ENCODE measurements at regions not wholly inside any gene's neighbourhood (a gene's known extent, or its start where the extent isn't known, plus 50 kb on each side); places are given as distances from the start of the nearest gene placed in this dataset.

DNA sequence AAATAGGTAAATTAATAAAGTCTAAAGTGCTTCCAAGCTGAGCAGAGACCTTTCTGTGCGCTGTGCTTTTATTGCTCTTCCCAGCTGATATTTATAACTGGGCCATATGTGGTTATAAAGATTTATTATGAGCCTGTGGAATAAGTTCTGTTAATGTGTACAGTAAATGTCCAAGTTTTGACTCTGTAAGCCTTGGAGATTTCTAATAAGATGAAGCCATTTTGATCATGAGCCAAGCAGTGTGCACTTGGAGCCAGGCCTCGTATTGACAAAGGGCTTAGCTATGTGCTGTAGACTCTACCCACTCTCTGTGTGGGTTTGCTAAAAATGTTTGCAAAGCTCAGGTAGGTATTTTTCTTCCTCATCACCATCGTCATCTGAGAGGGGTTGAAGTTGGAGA, 361.1 kb downstream of the FOXA2 start:
- no peak overlapping the region for H2AFZ ChIP-seq (ENCODE audit: insufficient read depth, low read depth, low read length, poor library complexity, severe bottlenecking)
- H3K4me2 ChIP-seq (replicated peaks; ENCODE audit: extremely low read depth, low read length, poor library complexity, severe bottlenecking) = no peak overlapping the region
- Mint-ChIP-seq H3K9me3 (peaks cover 0 to 2% (median 0%) of the 10 kb centered on the region in 7 donors), H3K4me1 (no peaks in the 10 kb centered on the region), H3K27me3 (ENCODE audit: low read depth in 3 of 3) (peaks cover 3 to 5% (median 4%) of the 10 kb centered on the region in 3 donors), H3K27ac (no peak overlapping the region), H3K4me3 (no peak overlapping the region), H3K36me3 (no peaks in the 10 kb centered on the region)
- no peak overlapping the region for H3K9ac ChIP-seq (ENCODE audit: insufficient read depth, low read length, poor library complexity, severe bottlenecking)
- 88% methylated on average over 1 of the region's 3 CpGs for WGBS (ENCODE audit: insufficient coverage)
- intact Hi-C loops (cut with micrococcal nuclease) = no loop called here
- no peaks in the 10 kb centered on the region for H3K9me3 ChIP-seq (replicated peaks in 1 of 2; ENCODE audit: control insufficient read depth in 1 of 2, insufficient read depth in 1 of 2, low read length in 2 of 2)
- no peak overlapping the region for H3K4me3 ChIP-seq (replicated peaks in 1 of 3; ENCODE audit: low read depth in 2 of 3, low read length in 3 of 3)
- no peaks in the 10 kb centered on the region for H4K20me1 ChIP-seq (ENCODE audit: insufficient read depth, low read length)
- no peaks in the 10 kb centered on the region for H3K36me3 ChIP-seq (replicated peaks in 1 of 2; ENCODE audit: control insufficient read depth in 1 of 2, insufficient read depth in 2 of 2, low read length in 2 of 2)
- H3K4me1 ChIP-seq (ENCODE audit: control insufficient read depth in 1 of 2, insufficient read depth in 2 of 2, low read length in 2 of 2) = no peaks in the 10 kb centered on the region
- TF ChIP-seq, protein P1, sequence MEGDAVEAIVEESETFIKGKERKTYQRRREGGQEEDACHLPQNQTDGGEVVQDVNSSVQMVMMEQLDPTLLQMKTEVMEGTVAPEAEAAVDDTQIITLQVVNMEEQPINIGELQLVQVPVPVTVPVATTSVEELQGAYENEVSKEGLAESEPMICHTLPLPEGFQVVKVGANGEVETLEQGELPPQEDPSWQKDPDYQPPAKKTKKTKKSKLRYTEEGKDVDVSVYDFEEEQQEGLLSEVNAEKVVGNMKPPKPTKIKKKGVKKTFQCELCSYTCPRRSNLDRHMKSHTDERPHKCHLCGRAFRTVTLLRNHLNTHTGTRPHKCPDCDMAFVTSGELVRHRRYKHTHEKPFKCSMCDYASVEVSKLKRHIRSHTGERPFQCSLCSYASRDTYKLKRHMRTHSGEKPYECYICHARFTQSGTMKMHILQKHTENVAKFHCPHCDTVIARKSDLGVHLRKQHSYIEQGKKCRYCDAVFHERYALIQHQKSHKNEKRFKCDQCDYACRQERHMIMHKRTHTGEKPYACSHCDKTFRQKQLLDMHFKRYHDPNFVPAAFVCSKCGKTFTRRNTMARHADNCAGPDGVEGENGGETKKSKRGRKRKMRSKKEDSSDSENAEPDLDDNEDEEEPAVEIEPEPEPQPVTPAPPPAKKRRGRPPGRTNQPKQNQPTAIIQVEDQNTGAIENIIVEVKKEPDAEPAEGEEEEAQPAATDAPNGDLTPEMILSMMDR (IDR thresholded peaks at IDR 0.05) = no peak
- DNase-seq = no peak
- no peak overlapping the region for H3K27ac ChIP-seq (ENCODE audit: low read depth in 1 of 2, low read length in 2 of 2)
- H3K79me2 ChIP-seq (ENCODE audit: insufficient read depth, low read length) = no peaks in the 10 kb centered on the region
- no peaks in the 10 kb centered on the region for H3K27me3 ChIP-seq (ENCODE audit: control insufficient read depth in 2 of 2, insufficient read depth in 2 of 2, low read length in 2 of 2)

DNA sequence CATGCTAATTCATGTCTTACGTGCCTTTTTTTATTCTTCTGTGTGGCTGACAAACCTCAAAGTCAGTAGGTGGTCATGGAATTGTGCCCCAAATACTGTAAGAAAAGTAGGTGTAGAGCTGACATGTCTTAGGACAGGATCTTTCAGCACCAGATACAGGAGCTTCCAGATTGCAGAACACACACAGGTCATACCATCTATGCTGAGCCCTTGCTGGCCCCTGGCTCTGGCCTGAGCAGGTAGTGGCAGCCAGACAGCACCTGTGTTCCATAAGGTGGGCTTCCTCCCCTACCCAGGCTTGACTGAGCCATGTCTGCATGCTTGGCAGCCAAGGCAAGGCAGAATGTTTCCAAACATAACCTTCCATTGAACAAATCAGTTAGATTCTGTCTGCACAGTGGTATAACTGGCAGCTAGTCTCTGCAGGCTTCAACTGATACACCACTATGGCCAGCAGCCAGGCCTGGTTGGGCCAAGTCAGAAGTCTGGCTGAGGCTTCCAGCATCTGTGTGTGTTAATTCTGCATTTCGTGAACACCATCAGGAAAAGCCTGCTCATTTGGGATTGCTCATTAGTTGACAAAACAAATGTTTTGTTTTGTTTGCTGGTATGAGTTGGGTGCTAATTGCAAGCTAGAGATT, 366.5 kb downstream of the FOXA2 start:
- Histone ChIP-seq H3K9me3 (replicated peaks in 1 of 2; ENCODE audit: control insufficient read depth in 1 of 2, insufficient read depth in 1 of 2, low read length in 2 of 2) (no peaks in the 10 kb centered on the region), H3K4me2 (replicated peaks; ENCODE audit: extremely low read depth, low read length, poor library complexity, severe bottlenecking) (no peak overlapping the region), H2AFZ (ENCODE audit: insufficient read depth, low read depth, low read length, poor library complexity, severe bottlenecking) (no peak overlapping the region), H4K20me1 (ENCODE audit: insufficient read depth, low read length) (no peaks in the 10 kb centered on the region), H3K36me3 (replicated peaks in 1 of 2; ENCODE audit: control insufficient read depth in 1 of 2, insufficient read depth in 2 of 2, low read length in 2 of 2) (no peaks in the 10 kb centered on the region), H3K9ac (ENCODE audit: insufficient read depth, low read length, poor library complexity, severe bottlenecking) (no peak overlapping the region), H3K27me3 (ENCODE audit: control insufficient read depth in 2 of 2, insufficient read depth in 2 of 2, low read length in 2 of 2) (peaks cover 0 to 5% of the 10 kb centered on the region in 2 donors), H3K79me2 (ENCODE audit: insufficient read depth, low read length) (no peaks in the 10 kb centered on the region), H3K4me1 (ENCODE audit: control insufficient read depth in 1 of 2, insufficient read depth in 2 of 2, low read length in 2 of 2) (no peaks in the 10 kb centered on the region), H3K4me3 (replicated peaks in 1 of 3; ENCODE audit: low read depth in 2 of 3, low read length in 3 of 3) (no peak overlapping the region), H3K27ac (ENCODE audit: low read depth in 1 of 2, low read length in 2 of 2) (no peak overlapping the region)
- intact Hi-C loops (cut with micrococcal nuclease) = no loop called here
- TF ChIP-seq, protein P1 (IDR thresholded peaks at IDR 0.05) = no peak
- no peaks in the 10 kb centered on the region for H3K36me3 Mint-ChIP-seq
- no peak for DNase-seq
- H3K27me3 Mint-ChIP-seq (ENCODE audit: low read depth in 3 of 3) = peaks cover 0 to 9% (median 2%) of the 10 kb centered on the region in 3 donors
- no peak overlapping the region for H3K27ac Mint-ChIP-seq
- no CpG with 5 or more reads among the region's 2 CpGs for WGBS (ENCODE audit: insufficient coverage)
- no peaks in the 10 kb centered on the region for H3K9me3 Mint-ChIP-seq
- H3K4me1 Mint-ChIP-seq = peaks cover 5% of the 10 kb centered on the region
- H3K4me3 Mint-ChIP-seq = no peak overlapping the region

All from CD14-positive monocyte (primary cell).